GM21723 (cell line): ENCODE measurements at regions not wholly inside any gene's neighbourhood (a gene's known extent, or its start where the extent isn't known, plus 50 kb on each side); places are given as distances from the start of the nearest gene placed in this dataset.
"Not testable (repeated sequence)": the region's sequence is repeated elsewhere in the genome, so short reads cannot be mapped to it uniquely, and the experiment has no call there.

Experiments used
- ATAC-seq: cut with Tn5 transposase; IDR thresholded peaks from one replicate; pipeline ENCODE4 v1.9.1; 2021; ENCODE audit warnings: mild to moderate bottlenecking, moderate library complexity; ENCODE audit not compliant: unreplicated experiment

DNA sequence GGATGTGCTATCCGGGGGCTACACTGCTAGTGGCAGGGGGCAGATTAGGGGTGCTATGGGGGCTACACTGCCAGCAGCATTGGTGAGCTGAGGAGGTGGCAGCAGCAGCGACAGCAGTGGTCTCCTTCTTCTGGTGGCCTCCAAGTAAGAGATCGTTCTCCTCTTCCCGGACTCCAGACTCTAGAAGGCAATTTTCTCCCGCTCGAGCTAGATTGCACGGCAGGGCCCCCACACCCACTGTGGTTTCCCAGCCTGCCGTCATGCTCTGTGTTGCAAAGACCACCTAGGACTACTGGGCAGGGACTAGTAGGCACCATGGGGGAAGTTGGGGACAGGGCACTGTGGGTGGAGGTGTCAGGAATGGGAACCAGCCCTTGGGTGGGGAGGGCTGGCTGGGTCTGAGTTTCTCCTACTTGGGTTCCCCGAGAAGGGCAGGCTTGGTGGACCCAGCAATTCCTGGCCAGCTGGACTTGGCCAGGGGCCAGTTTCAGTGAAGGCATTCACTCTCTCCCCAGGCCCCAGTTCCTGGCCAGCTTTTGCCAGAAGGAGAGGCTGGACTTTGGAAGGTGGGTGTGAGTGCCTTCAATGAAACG lies 203.4 kb upstream of the WSB1 start:
- ATAC-seq, result not testable (repeated sequence)

GRCh38 chr17:27091043-27091497 lies 202.8 kb upstream of the WSB1 start:
- no peak for ATAC-seq

- not testable (repeated sequence) for ATAC-seq
Observed at GRCh38 chr17:27094179-27094578, 199.7 kb upstream of the WSB1 start.

DNA sequence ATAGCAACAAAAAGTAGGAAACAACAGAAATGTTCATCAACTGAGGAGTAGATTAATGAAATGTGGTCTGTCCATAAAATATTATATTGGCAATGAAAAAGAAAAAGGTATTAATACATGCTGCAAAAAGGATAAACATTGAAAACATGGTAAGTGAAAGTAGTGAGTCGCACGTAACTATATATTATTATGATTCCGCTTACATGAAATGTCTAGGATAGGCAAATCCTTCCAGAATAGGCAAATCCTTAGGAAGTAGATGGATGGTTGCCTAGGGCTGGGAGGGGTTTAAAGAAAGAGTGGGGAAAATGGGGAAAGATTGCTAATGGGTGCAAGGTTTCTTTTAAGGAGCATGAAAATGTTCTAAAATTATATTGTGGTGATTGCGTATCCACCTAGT lies 198.1 kb upstream of the WSB1 start:
- not testable (repeated sequence) for ATAC-seq

DNA sequence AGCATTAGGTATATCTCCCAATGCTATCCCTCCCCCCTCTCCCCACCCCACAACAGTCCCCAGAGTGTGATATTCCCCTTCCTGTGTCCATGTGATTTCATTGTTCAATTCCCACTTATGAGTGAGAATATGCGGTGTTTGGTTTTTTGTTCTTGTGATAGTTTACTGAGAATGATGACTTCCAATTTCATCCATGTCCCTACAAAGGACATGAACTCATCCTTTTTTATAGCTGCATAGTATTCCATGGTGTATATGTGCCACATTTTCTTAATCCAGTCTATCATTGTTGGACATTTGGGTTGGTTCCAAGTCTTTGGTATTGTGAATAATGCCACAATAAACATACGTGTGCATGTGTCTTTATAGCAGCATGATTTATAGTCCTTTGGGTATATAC lies 194.6 kb upstream of the WSB1 start:
- not testable (repeated sequence) for ATAC-seq

DNA sequence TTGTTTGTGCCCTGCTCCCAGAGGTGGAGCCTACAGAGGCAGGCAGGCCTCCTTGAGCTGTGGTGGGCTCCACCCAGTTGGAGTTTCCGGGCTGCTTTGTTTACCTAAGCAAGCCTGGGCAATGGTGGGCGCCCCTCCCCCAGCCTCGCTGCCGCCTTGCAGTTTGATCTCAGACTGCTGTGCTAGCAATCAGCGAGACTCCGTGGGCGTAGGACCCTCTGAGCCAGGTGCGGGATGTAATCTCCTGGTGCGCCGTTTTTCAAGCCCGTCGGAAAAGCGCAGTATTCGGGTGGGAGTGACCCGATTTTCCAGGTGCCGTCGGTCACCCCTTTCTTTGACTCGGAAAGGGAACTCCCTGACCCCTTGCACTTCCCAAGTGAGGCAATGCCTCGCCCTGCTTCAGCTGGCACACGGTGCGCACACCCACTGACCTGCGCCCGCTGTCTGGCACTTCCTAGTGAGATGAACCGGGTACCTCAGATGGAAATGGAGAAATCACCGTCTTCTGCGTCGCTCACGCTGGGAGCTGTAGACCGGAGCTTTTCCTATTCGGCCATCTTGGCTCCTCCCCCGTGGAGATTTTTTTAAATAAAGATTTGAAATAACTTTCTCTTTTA lies 189.2 kb upstream of the WSB1 start:
- not testable (repeated sequence) for ATAC-seq

DNA sequence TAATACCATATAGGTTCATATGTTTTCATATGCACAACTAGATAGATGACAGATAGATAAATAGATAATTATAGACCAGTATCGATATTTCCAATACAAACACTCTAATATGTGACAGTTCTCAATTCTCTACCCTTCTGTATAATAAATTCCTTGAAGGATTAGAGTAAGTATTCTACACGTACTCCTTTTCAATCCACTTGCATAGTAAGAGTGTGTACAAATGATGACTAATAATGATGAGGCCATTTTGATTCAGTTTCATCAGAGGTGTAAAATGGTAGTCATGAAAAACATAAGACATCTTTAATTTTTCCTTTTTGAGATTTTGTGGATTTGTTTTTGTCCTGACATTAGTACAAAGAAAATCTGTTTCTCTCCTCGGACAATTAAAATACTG lies 188.3 kb upstream of the WSB1 start:
- no peak for ATAC-seq

- no peak for ATAC-seq
Observed at GRCh38 chr17:27106347-27106981, 187.4 kb upstream of the WSB1 start.

DNA sequence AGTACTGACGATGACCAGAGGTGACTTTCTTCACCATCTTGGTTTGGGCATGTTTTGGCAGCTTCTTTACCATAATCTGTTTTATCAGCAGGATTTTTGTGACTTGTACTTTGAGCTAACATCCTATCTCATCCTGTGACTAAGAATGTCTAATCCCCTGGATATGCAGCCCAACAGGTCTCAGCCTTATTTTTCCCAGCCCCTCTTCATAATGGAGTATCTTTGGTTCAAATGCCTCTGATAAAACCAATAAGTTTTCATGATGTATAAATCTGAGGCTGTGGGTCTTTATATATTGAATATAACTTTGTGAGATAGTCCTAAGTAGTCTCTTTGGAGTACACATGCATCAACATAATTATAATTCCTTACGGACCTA lies 186.9 kb upstream of the WSB1 start:
- ATAC-seq, result no peak

DNA sequence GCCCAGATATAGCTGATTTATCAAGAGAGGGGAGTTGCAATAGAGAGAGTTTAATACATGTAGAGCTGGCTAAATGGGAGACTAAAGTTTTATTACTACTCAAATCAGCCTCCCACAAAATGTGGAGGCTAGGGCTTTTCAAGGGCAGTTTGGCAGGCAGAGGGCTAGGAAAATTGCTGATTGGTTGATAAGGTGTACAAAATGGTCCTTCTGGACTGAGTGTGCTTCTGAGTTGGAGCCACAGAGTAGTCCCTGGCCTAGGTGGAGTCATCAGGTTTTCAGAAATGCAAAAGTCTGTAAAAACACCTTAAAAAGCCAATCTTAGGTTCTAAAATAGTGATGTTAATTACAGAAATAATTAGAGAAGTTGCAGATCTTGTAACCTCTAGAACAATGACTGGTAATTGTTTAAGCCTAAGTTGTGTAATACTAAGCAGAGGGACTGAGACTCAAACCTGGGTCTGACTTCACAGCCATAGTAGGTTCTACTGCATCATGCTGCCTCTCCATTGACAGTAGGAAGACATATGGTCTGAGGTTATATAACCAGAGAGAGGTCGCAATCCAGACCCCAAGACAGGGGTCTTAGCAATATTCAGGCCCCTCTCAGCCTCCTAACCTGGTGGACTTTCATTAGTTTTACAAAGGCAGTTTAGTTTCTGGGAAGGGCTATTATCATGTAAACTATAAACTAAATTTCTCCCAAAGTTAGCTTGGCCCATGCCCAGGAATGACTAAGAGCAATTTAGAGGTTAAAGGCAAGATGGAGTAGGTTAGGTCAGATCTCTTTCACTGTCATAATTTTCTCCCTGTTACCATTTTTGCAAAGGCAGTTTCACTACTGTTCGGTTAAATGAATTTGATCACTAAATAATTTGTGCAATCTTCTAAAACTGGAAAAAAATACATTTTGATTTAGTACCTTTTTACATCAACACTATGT lies 186.3 kb upstream of the WSB1 start:
- not testable (repeated sequence) for ATAC-seq

DNA sequence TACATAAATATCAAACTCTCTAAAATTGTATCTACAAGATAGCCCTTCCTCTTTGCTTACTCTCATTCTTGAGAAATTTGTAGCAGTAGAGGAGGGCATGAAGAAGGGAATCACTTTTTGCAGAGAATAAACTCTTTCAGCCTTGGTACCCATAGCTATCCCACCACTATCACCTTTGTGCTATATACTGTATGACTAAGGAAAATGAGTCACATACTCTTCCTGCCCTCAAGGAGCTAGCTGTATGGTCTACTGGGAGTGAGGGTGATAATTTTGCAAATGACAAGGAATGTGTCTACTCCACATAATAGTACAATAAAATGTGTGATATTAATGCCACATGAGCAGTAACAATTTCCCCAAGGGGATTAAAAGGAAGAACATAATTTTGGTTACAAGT lies 184.6 kb upstream of the WSB1 start:
- ATAC-seq, result no peak

DNA sequence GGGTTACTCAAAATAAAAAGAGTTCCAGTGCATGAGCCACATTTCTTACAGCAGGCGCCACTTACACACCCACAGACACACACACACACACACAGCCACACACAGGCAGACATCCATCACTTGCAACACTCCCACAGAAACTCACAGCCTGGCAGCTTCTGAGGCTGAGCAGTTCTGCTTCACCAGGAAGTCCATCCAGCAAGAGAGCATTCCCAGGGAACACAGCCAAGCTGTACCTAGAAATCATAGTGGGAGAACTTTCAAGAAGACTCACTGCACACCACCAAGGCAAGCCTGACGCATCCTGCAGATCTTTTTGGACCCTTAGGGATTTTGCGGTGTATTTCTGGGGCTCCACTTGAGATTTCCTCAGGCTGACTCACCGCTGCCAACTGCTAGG lies 140.9 kb upstream of the WSB1 start:
- no peak for ATAC-seq

DNA sequence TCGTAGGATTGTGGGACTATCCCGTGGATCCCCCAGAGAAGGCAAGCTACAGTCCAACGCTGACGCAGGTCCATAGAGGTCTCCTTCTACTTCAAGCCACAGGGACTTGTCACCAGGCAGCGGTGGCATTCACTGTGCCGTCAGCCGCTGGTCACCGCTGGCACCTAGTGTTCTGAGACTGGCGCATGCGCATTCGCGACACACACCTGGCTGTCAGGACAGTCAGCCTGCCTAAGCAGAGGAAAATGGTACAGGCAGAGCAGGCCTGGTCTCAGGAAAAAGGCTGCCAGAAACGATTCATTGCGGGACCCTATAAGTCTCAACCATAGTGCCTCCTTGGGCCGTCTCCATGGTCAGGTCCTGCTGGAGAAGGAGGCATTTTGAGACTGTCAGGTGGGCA lies 138.0 kb upstream of the WSB1 start:
- ATAC-seq, result no peak

DNA sequence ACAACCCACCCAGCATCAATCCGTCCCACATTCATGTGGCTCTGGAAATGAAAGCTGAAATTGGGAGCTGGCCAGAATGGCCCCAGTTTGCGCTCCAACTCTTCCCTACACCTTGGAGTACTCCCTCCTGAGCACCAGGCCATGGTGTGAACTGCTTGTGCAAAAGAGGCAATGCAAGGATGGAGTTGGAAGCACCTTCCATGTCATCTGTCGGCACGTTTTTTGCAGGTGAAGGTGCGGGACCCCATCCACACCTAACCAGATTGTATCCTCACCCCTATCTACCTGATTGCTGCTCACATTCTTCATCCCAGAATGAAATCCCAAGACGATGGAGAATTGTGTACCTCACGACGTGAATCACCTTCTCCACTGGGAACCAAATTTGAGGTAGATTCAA lies 136.6 kb upstream of the WSB1 start:
- ATAC-seq, result no peak

DNA sequence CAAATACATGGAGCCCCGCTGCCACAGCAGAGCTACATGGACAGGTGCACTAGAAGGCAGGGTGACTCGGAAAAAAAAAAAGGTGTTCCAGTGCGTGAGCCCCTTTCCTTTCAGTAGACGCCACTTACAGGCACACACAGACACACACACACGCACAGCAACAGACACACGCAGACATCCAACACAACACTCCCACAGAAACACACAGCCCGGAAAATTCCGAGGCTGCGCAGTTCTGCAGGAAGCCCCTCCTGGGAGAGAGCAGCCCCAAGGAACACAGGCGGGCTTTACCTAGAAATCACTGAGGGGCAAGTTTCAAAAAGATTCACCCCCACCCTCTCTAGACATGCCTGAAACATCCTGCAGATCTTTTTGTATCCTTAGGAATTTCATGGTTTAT lies 136.0 kb upstream of the WSB1 start:
- no peak for ATAC-seq

DNA sequence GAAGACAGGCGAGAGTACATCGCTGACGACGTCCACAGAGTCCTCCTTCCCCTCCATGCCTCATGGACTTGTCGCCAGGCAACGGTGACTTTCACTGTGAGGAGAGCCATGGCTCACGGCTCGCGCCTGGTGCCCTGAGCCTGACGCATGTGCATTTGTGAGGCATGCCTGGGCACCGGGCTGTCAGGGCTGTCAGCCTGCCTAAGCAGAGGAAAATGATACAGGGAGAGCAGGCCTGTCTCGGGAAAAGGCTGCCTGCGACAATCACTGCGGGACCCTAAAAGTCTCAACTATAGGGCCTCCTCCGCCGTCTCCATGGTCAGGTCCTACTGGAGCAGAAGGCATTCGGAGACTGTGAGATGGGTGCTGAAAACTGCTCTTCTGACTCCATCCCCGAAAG lies 135.5 kb upstream of the WSB1 start:
- no peak for ATAC-seq

GRCh38 chr17:27180322-27180721 lies 113.6 kb upstream of the WSB1 start:
- ATAC-seq, result no peak

- not testable (repeated sequence) for ATAC-seq
Observed at GRCh38 chr17:27181379-27181925, 112.5 kb upstream of the WSB1 start.

GRCh38 chr17:27181935-27182334 lies 112.0 kb upstream of the WSB1 start:
- no peak for ATAC-seq

DNA sequence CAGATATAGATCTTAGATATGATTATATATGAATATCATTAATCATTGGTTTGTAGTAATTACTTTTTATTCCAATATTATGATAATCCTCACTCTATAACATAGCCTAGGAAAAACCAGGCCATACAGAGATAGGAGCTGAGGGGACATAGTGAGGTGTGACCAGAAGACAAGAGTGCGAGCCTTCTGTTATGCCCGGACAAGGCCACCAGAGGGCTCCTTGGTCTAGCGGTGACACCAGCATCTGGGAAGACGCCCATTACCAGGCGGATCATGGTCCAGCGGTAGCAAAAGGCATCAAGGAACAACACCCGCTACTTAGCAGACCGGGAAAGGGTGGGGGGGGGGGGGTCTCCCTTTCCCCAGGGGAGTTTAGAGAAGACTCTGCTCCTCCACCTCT lies 96.4 kb upstream of the WSB1 start:
- ATAC-seq, result not testable (repeated sequence)

DNA sequence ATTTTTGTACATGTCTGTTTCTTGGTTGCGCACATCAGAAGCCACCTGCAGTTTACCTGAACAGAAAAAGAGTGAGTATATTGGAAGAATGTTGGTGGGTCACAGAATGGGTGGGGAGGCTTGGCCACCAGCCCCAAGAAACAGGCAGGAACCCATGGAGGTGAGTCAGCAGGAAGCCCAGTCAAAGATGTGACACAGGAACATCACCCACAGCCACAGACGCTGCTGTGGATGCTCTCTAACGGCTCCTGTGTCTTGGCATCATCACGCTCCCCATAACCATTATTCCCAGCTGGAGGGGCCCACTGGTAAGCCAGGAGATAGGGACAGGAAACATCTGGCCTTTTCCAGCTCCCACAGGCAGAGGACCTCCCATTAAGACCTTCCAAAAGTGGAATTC lies 94.0 kb upstream of the WSB1 start:
- no peak for ATAC-seq
